ENCODE measurements at regions not wholly inside any gene's neighbourhood (a gene's known extent, or its start where the extent isn't known, plus 50 kb on each side); places are given as distances from the start of the nearest gene placed in this dataset.

GRCh38 chr9:1298046-1298445 lies 247.9 kb downstream of the DMRT2 start:
- Histone ChIP-seq H3K9me3 (ENCODE audit: low read length) (no peaks in the 10 kb centered on the region), H3K27me3 (ENCODE audit: control insufficient read depth in 1 of 2, insufficient read depth in 2 of 2, low read length in 2 of 2) (no peaks in the 10 kb centered on the region), H3K4me1 (ENCODE audit: insufficient read depth, low read length) (no peaks in the 10 kb centered on the region), H3K4me3 (ENCODE audit: low read depth in 1 of 2, low read length in 2 of 2) (no peak overlapping the region), H3K27ac (ENCODE audit: low read depth, low read length) (no peak overlapping the region), H3K9ac (ENCODE audit: low read length) (no peak overlapping the region), H3K36me3 (ENCODE audit: insufficient read depth, low read length) (no peaks in the 10 kb centered on the region)

GRCh38 chr9:1300941-1301340 lies 250.8 kb downstream of the DMRT2 start:
- H3K4me1 ChIP-seq (ENCODE audit: insufficient read depth, low read length), result no peaks in the 10 kb centered on the region
- no peaks in the 10 kb centered on the region for H3K9me3 ChIP-seq (ENCODE audit: low read length)
- H3K36me3 ChIP-seq (ENCODE audit: insufficient read depth, low read length), result no peaks in the 10 kb centered on the region
- H3K27me3 ChIP-seq (ENCODE audit: control insufficient read depth in 1 of 2, insufficient read depth in 2 of 2, low read length in 2 of 2), result no peaks in the 10 kb centered on the region
- H3K9ac ChIP-seq (ENCODE audit: low read length), result no peak overlapping the region
- H3K27ac ChIP-seq (ENCODE audit: low read depth, low read length), result no peak overlapping the region
- no peak overlapping the region for H3K4me3 ChIP-seq (ENCODE audit: low read depth in 1 of 2, low read length in 2 of 2)

GRCh38 chr9:1303932-1304331 lies 253.8 kb downstream of the DMRT2 start:
- H3K9me3 ChIP-seq (ENCODE audit: low read length), result no peaks in the 10 kb centered on the region
- no peaks in the 10 kb centered on the region for H3K27me3 ChIP-seq (ENCODE audit: control insufficient read depth in 1 of 2, insufficient read depth in 2 of 2, low read length in 2 of 2)
- H3K4me1 ChIP-seq (ENCODE audit: insufficient read depth, low read length), result no peaks in the 10 kb centered on the region
- H3K9ac ChIP-seq (ENCODE audit: low read length), result no peak overlapping the region
- no peak overlapping the region for H3K27ac ChIP-seq (ENCODE audit: low read depth, low read length)
- no peak overlapping the region for H3K4me3 ChIP-seq (ENCODE audit: low read depth in 1 of 2, low read length in 2 of 2)
- no peaks in the 10 kb centered on the region for H3K36me3 ChIP-seq (ENCODE audit: insufficient read depth, low read length)

DNA sequence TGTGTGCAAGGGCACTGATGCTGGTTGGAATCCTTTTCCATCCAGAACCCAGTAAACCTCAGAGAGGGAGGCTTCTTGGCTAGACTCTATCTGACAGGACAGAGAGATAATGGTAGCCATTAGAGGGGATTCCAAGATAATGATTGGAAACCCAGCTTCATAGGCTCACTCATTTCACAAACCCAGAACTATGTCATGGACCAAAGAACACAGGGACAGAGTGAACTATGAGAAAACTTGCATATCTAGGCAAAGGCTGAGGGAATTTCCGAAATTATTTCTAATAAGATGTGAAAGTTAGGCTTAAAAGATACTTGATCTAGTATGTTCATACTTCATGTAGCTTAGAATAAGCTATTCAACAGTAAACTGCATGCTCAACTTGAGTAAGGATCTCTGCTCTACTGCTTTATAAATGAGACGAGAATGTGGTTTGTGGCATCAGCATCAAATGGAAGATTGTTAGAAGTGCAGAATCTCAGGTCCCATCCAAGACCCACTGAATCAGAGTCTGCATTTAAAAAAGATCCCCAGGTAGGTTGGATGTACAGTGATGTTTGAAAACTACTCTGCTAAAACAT lies 261.4 kb downstream of the DMRT2 start:
- no peaks in the 10 kb centered on the region for H3K9me3 ChIP-seq (ENCODE audit: low read length)
- H3K27ac ChIP-seq (ENCODE audit: low read depth, low read length), result no peak overlapping the region
- no peaks in the 10 kb centered on the region for H3K36me3 ChIP-seq (ENCODE audit: insufficient read depth, low read length)
- no peaks in the 10 kb centered on the region for H3K4me1 ChIP-seq (ENCODE audit: insufficient read depth, low read length)
- no peak overlapping the region for H3K9ac ChIP-seq (ENCODE audit: low read length)
- no peaks in the 10 kb centered on the region for H3K27me3 ChIP-seq (ENCODE audit: control insufficient read depth in 1 of 2, insufficient read depth in 2 of 2, low read length in 2 of 2)
- H3K4me3 ChIP-seq (ENCODE audit: low read depth in 1 of 2, low read length in 2 of 2), result no peak overlapping the region

GRCh38 chr9:1319436-1319835 lies 269.3 kb downstream of the DMRT2 start:
- no peak overlapping the region for H3K27ac ChIP-seq (ENCODE audit: low read depth, low read length)
- H3K36me3 ChIP-seq (ENCODE audit: insufficient read depth, low read length), result no peaks in the 10 kb centered on the region
- no peak overlapping the region for H3K9ac ChIP-seq (ENCODE audit: low read length)
- H3K27me3 ChIP-seq (ENCODE audit: control insufficient read depth in 1 of 2, insufficient read depth in 2 of 2, low read length in 2 of 2), result no peaks in the 10 kb centered on the region
- no peaks in the 10 kb centered on the region for H3K9me3 ChIP-seq (ENCODE audit: low read length)
- H3K4me1 ChIP-seq (ENCODE audit: insufficient read depth, low read length), result no peaks in the 10 kb centered on the region
- H3K4me3 ChIP-seq (ENCODE audit: low read depth in 1 of 2, low read length in 2 of 2), result no peak overlapping the region

DNA sequence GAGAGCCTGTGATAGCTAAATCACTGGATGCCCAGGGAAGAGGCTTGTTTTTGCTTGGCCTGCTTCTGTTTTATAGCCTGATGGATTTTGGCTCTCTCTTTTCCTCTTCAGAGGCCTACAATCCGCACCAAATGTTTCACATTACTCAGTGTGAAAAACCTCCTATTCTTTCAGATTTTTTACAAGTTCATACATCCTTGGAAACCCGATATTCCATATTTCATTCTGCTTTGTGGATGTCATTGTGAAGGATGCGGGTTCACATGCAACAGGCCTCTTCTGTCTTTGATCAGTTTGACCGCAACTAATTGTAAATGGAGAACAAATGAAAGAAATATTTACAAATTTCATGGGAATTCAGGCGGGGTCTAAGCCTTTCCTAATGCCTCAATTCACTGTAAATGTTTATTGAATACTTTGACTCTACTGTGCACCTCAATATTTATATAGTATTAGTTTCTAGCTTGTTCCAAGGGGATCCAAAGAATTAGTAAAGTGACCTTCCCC lies 269.9 kb downstream of the DMRT2 start:
- H3K27ac ChIP-seq (ENCODE audit: low read depth, low read length), result no peak overlapping the region
- H3K9me3 ChIP-seq (ENCODE audit: low read length), result no peaks in the 10 kb centered on the region
- H3K36me3 ChIP-seq (ENCODE audit: insufficient read depth, low read length), result no peaks in the 10 kb centered on the region
- no peak overlapping the region for H3K4me3 ChIP-seq (ENCODE audit: low read depth in 1 of 2, low read length in 2 of 2)
- no peak overlapping the region for H3K9ac ChIP-seq (ENCODE audit: low read length)
- H3K27me3 ChIP-seq (ENCODE audit: control insufficient read depth in 1 of 2, insufficient read depth in 2 of 2, low read length in 2 of 2), result no peaks in the 10 kb centered on the region
- no peaks in the 10 kb centered on the region for H3K4me1 ChIP-seq (ENCODE audit: insufficient read depth, low read length)

GRCh38 chr9:1320607-1321195 lies 270.5 kb downstream of the DMRT2 start:
- Histone ChIP-seq H3K36me3 (ENCODE audit: insufficient read depth, low read length) (no peaks in the 10 kb centered on the region), H3K9me3 (ENCODE audit: low read length) (no peaks in the 10 kb centered on the region), H3K27ac (ENCODE audit: low read depth, low read length) (no peak overlapping the region), H3K27me3 (ENCODE audit: control insufficient read depth in 1 of 2, insufficient read depth in 2 of 2, low read length in 2 of 2) (no peaks in the 10 kb centered on the region), H3K9ac (ENCODE audit: low read length) (no peak overlapping the region), H3K4me1 (ENCODE audit: insufficient read depth, low read length) (no peaks in the 10 kb centered on the region), H3K4me3 (ENCODE audit: low read depth in 1 of 2, low read length in 2 of 2) (no peak overlapping the region)

GRCh38 chr9:1327467-1327866 lies 277.3 kb downstream of the DMRT2 start:
- H3K27me3 ChIP-seq (ENCODE audit: control insufficient read depth in 1 of 2, insufficient read depth in 2 of 2, low read length in 2 of 2), result no peaks in the 10 kb centered on the region
- no peaks in the 10 kb centered on the region for H3K36me3 ChIP-seq (ENCODE audit: insufficient read depth, low read length)
- H3K9me3 ChIP-seq (ENCODE audit: low read length), result no peaks in the 10 kb centered on the region
- H3K4me3 ChIP-seq (ENCODE audit: low read depth in 1 of 2, low read length in 2 of 2), result no peak overlapping the region
- H3K9ac ChIP-seq (ENCODE audit: low read length), result no peak overlapping the region
- peaks cover 3% of the 10 kb centered on the region for H3K4me1 ChIP-seq (ENCODE audit: insufficient read depth, low read length)
- H3K27ac ChIP-seq (ENCODE audit: low read depth, low read length), result no peak overlapping the region

- H3K36me3 ChIP-seq (ENCODE audit: insufficient read depth, low read length), result no peaks in the 10 kb centered on the region
- H3K4me3 ChIP-seq (ENCODE audit: low read depth in 1 of 2, low read length in 2 of 2), result no peak overlapping the region
- no peaks in the 10 kb centered on the region for H3K9me3 ChIP-seq (ENCODE audit: low read length)
- no peak overlapping the region for H3K9ac ChIP-seq (ENCODE audit: low read length)
- peaks cover 4% of the 10 kb centered on the region for H3K4me1 ChIP-seq (ENCODE audit: insufficient read depth, low read length)
- no peaks in the 10 kb centered on the region for H3K27me3 ChIP-seq (ENCODE audit: control insufficient read depth in 1 of 2, insufficient read depth in 2 of 2, low read length in 2 of 2)
- no peak overlapping the region for H3K27ac ChIP-seq (ENCODE audit: low read depth, low read length)
Measured at GRCh38 chr9:1328341-1328740, 278.2 kb downstream of the DMRT2 start.

- no peaks in the 10 kb centered on the region for H3K36me3 ChIP-seq (ENCODE audit: insufficient read depth, low read length)
- H3K27ac ChIP-seq (ENCODE audit: low read depth, low read length), result no peak overlapping the region
- H3K4me1 ChIP-seq (ENCODE audit: insufficient read depth, low read length), result peaks cover 4% of the 10 kb centered on the region
- no peak overlapping the region for H3K9ac ChIP-seq (ENCODE audit: low read length)
- no peaks in the 10 kb centered on the region for H3K9me3 ChIP-seq (ENCODE audit: low read length)
- no peaks in the 10 kb centered on the region for H3K27me3 ChIP-seq (ENCODE audit: control insufficient read depth in 1 of 2, insufficient read depth in 2 of 2, low read length in 2 of 2)
- no peak overlapping the region for H3K4me3 ChIP-seq (ENCODE audit: low read depth in 1 of 2, low read length in 2 of 2)
Measured at GRCh38 chr9:1331546-1332038, 281.4 kb downstream of the DMRT2 start.

DNA sequence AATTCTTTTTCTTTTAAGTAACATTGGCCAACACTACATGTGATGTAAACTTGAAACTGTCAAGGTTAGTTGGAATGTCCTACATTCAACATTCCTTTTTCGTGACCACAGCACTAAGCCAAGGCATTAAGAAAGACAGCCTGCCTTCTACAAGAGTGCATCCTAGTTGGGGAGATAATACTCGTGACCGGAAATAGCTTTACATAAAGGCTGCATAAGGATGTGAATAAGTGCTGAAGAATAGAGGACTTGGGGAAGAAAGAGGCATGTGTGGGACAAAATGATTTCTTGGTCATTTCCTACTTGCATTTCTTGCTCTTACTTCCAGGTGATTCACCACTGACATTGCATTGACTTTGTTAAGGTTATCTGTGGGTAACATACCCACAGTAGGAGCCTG lies 282.0 kb downstream of the DMRT2 start:
- H3K36me3 ChIP-seq (ENCODE audit: insufficient read depth, low read length), result no peaks in the 10 kb centered on the region
- H3K4me3 ChIP-seq (ENCODE audit: low read depth in 1 of 2, low read length in 2 of 2), result no peak overlapping the region
- H3K9me3 ChIP-seq (ENCODE audit: low read length), result no peaks in the 10 kb centered on the region
- peaks cover 4% of the 10 kb centered on the region for H3K4me1 ChIP-seq (ENCODE audit: insufficient read depth, low read length)
- no peak overlapping the region for H3K9ac ChIP-seq (ENCODE audit: low read length)
- no peaks in the 10 kb centered on the region for H3K27me3 ChIP-seq (ENCODE audit: control insufficient read depth in 1 of 2, insufficient read depth in 2 of 2, low read length in 2 of 2)
- no peak overlapping the region for H3K27ac ChIP-seq (ENCODE audit: low read depth, low read length)

DNA sequence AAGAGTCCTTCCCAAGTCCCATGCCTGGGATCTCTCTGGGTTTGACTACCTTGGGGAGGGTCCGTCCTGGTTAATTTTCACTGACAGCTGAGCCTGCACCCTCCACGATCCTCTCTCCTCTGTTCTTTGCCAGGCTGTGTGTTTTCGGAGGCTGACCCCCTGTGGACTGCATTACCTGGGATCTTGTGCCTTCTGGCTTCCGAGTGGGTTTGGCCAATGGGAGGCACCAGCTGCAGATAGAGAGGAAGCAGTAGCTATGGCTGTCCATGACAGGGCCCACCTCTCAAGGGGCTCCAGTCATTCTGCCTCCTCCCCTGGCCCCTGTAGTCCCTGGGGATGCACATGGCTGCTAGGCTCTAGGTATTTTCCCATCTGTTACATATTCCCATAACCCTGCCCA lies 285.0 kb downstream of the DMRT2 start:
- H3K9me3 ChIP-seq (ENCODE audit: low read length), result no peaks in the 10 kb centered on the region

More for the DNA sequence above, 285.0 kb downstream of the DMRT2 start:
- no peaks in the 10 kb centered on the region for H3K36me3 ChIP-seq (ENCODE audit: insufficient read depth, low read length)
- no peak overlapping the region for H3K9ac ChIP-seq (ENCODE audit: low read length)
- no peaks in the 10 kb centered on the region for H3K27me3 ChIP-seq (ENCODE audit: control insufficient read depth in 1 of 2, insufficient read depth in 2 of 2, low read length in 2 of 2)
- no peak overlapping the region for H3K27ac ChIP-seq (ENCODE audit: low read depth, low read length)
- peaks cover 4% of the 10 kb centered on the region for H3K4me1 ChIP-seq (ENCODE audit: insufficient read depth, low read length)
- no peak overlapping the region for H3K4me3 ChIP-seq (ENCODE audit: low read depth in 1 of 2, low read length in 2 of 2)

All from muscle layer of colon (tissue), 2 donors.